ENCODE measurements at regions not wholly inside any gene's neighbourhood (a gene's known extent, or its start where the extent isn't known, plus 50 kb on each side); places are given as distances from the start of the nearest gene placed in this dataset.
"Not testable (repeated sequence)": the region's sequence is repeated elsewhere in the genome, so short reads cannot be mapped to it uniquely, and the experiment has no call there.

GRCh38 chr3:107942244-107942643 is 148.6 kb downstream of the CD47 start:
- DNase-seq (ENCODE audit: low read depth) = no peak

- DNase-seq (ENCODE audit: low read depth) = no peak
Measured at GRCh38 chr3:107939691-107940442, 151.0 kb downstream of the CD47 start.

- DNase-seq (ENCODE audit: low read depth) = peak; percentile 65
Measured at GRCh38 chr3:107938143-107938542, 152.7 kb downstream of the CD47 start.

- no peak for DNase-seq (ENCODE audit: low read depth)
Measured at GRCh38 chr3:107934808-107935207, 156.0 kb downstream of the CD47 start.

- DNase-seq (ENCODE audit: low read depth) = no peak
Measured at GRCh38 chr3:107933450-107933849, 157.4 kb downstream of the CD47 start.

GRCh38 chr3:107931326-107931725 is 159.5 kb downstream of the CD47 start:
- DNase-seq (ENCODE audit: low read depth) = no peak

- no peak for DNase-seq (ENCODE audit: low read depth)
Measured at GRCh38 chr3:107929088-107929487, 161.7 kb downstream of the CD47 start.

GRCh38 chr3:107928084-107928445 is 162.8 kb downstream of the CD47 start:
- no peak for DNase-seq (ENCODE audit: low read depth)

GRCh38 chr3:107927361-107928083 is 163.3 kb downstream of the CD47 start:
- DNase-seq (ENCODE audit: low read depth) = no peak

GRCh38 chr3:107925851-107926250 is 165.0 kb downstream of the CD47 start:
- no peak for DNase-seq (ENCODE audit: low read depth)

- DNase-seq (ENCODE audit: low read depth) = no peak
Measured at GRCh38 chr3:107921038-107921437, 169.8 kb downstream of the CD47 start.

GRCh38 chr3:107920538-107920937 is 170.3 kb downstream of the CD47 start:
- DNase-seq (ENCODE audit: low read depth) = no peak

- DNase-seq (ENCODE audit: low read depth) = no peak
Measured at GRCh38 chr3:107919239-107919638, 171.6 kb downstream of the CD47 start.

GRCh38 chr3:107916171-107916570 is 174.7 kb downstream of the CD47 start:
- no peak for DNase-seq (ENCODE audit: low read depth)

- no peak for DNase-seq (ENCODE audit: low read depth)
Measured at GRCh38 chr3:107915706-107916105, 175.1 kb downstream of the CD47 start.

GRCh38 chr3:107913701-107914100 is 177.1 kb downstream of the CD47 start:
- DNase-seq (ENCODE audit: low read depth) = no peak

GRCh38 chr3:107911337-107912000 is 179.4 kb downstream of the CD47 start:
- no peak for DNase-seq (ENCODE audit: low read depth)

GRCh38 chr3:107910713-107911259 is 180.0 kb downstream of the CD47 start:
- DNase-seq (ENCODE audit: low read depth) = no peak

GRCh38 chr3:107909583-107909982 is 181.2 kb downstream of the CD47 start:
- not testable (repeated sequence) for DNase-seq (ENCODE audit: low read depth)

- DNase-seq (ENCODE audit: low read depth) = no peak
Measured at GRCh38 chr3:107907996-107908395, 182.8 kb downstream of the CD47 start.

- DNase-seq (ENCODE audit: low read depth) = no peak
Measured at GRCh38 chr3:107904536-107905066, 186.2 kb downstream of the CD47 start.

GRCh38 chr3:107899990-107900651 is 190.7 kb downstream of the CD47 start:
- DNase-seq (ENCODE audit: low read depth) = no peak

All from GM04503 (cell line).